ENCODE measurements at regions not wholly inside any gene's neighbourhood (a gene's known extent, or its start where the extent isn't known, plus 50 kb on each side); places are given as distances from the start of the nearest gene placed in this dataset.

DNA sequence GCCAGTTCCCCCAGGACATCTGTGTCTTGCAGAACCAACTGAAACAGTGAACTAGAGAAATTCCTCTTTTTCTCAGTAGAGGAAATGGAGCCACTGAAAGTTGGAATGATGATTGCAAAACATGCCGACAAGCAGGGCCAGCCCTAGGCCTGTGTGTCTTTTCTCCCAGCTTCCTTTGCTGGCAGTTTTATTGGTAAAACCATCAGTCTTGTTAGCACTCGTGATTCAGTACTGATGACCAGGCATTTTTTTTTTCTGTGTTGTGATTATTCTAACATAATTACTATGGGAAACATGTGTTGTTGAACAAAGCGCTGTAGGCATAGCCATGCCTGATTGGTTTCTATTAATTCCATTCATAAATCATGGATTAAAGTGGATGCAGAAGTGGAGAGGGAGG lies 620.7 kb downstream of the AACS start:
- peak; percentile 5 for DNase-seq

DNA sequence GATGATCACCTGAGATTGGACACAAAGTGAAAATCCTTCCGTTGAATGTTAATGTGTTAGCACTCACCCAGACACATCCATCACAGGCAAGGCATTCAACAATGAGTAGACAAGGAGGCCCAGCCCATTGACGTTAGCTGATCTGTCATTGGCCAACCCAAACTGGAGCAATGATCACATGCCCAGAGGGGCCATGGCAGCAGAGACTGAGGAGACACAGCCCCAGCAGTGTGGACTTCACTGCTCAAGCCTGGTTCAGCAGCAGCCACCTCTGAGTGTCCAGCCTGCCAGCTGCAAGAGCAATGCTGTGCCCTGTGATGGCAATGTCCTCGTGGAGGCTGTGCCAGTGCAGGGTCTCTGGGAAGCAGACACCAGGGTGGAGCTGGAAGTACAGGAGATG lies 622.2 kb downstream of the AACS start:
- no peak for DNase-seq

DNA sequence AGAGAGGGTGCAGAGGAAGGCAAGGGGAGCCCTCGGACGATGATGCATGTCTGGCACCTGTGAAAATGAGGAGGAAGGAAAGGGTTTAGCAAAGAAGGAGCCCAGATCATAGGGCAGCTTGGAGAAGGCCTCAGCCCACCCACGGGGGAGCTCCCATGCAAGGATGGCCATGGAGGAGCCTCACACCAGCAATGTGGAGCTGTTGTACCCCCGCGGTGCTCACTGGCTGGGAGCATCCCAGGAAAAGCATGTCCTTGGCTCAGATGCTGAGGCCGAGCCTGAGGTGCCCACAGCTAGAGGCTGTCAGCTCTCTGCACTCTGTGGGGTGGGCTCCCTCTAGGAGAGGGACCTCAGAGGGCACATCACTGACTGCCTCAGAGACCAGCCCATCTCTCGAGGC lies 622.6 kb downstream of the AACS start:
- no peak for DNase-seq

DNA sequence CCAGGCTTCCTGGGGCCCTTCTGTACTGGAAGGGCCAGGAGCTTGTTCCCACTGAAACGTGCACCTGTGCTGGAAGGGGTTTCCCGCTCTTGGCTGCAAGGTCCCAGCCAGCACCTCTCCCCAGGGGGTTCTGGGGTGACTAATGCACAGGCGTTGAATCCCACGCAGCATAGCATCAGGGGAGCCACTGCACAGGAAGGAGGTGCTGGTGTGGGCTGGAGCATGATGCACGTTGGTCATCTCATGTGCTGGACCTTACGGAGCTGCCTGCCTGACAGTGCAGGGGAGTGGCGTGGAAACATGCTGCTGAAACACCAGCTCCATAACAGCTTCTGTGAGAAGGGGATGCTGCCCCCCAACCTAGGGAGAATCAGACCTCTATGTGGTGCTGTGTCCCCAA lies 623.0 kb downstream of the AACS start:
- no peak for DNase-seq

DNA sequence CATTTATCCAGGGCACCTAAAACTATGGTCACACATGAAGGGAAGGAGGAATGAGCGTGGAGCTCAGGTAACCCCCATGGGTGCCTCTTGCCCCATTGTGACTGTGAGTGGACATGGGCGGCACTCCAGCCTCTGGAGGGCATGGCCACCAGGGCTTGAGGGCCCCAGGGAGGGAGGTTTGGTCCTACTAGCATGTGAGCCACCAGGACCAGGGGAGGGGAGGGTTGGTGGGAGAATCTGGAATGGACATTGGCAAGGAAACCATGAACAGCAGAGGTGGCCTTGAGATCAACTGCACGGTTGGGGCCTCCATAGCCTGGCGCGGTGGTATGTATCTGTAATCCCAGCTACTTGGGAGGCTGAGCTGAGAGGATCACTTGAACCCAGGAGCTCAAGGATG lies 623.6 kb downstream of the AACS start:
- DNase-seq, result no peak

DNA sequence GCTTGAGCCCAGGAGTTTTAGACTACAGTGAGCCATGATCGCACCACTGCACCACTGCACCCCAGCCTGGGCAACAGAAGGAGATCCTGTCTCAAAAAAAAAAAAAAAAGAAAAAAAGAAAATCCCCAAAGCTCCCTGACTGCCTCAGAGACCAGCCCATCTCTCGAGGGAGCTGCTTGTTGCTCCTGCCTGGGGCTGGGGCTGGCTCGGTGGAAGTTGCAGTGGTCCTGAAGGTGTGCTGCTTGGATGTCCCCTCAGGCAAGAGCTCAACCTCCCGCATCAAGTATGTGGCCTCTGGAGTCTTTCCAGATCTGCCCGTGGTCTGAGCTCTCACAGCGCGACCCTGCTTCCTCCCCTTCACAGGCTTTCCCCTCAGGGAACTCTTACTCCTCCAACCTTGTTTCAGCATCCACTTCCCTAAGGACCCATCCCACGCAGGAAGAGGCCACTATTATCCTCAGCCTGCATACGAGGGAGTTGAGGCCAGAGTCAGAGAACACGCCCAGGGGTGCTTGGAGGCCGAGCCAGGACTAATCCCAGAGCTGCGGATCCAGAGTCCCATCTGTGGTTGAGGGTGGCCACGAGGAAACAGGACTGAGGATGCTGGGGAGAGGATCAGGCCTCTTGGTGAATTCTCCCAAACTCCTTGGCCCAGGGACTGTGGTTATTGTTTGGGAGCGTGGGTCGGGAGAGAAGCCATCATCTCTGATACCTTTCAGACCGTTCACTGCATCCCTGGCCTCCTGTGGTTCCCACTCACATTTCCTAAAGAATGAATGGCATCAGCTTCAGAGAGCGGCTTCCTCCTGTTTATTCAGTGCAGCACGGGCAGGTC lies 624.6 kb downstream of the AACS start:
- DNase-seq, result no peak

DNA sequence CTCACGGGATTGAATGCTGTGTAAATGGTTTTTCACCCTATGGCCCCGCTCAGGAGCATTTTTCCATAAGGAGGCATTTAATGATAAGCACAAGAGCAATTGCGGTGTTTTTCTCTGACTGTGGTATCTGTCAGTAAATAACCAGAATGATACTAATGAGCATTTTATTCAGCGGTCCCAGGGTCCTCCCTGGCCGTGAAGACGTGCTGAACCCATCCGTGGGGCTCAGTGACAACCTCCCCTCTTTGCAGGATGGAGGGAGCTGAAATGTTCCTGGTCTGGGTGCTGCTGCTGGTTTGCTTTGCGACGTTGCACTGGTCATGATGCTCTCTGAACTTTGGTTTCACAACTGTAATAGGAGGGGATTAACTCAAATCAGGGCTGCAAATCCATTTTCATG lies 625.6 kb downstream of the AACS start:
- no peak for DNase-seq

DNA sequence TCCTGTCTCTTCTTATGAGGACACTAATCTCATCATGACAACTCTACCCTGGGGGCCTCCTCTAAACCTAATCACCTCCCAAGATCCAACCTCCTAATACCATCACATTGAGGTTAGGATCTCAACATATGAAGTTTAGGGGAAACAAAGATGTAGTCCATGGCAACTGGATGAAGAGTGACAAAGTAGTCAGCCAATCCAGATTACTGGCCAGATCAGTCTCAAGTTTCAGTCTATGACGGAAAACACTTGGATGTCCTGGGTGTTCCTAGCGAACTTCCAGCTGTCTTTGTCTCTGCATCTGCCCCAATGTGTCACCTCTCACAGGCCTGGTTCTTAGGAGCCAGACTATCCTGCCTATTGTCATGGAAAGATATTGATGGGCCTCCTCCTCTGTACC lies 630.8 kb downstream of the AACS start:
- no peak for DNase-seq

DNA sequence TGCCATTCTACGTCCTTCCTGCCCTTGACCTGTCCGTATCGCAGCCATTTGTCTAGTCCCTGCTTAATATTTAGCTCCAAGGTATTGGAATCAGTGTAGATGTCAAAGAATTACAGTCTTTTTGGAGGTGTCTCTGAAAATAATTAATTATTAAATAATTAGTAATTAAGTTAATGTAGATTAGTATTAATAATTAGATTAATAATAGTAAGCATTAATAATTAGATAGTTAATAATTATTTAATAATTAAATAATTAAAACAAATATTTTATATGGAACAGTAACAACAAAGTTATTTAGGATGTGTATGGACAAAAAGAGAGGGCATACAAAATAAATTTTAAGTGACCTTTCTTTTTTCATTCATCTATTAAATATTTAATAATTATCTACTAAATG lies 639.6 kb downstream of the AACS start:
- DNase-seq, result no peak

DNA sequence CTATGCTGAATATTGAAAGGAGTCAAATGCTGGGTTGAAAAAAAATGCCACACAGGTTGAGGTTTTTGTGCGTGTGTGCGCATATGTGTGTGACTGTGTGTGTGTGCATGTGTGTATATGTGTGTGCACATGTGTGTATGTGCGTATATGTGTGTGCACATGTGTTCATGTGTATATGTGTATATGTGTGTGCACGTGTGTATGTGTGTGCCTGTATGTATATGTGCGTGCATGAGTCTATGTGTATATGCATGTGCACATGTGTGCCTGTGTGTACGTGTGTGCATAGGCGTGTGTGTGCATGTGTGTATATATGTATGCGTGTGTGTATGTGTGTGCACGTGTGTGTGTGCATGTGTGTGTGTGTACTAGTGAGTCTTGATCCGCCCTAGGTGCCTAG lies 655.7 kb downstream of the AACS start:
- DNase-seq, result no peak

DNA sequence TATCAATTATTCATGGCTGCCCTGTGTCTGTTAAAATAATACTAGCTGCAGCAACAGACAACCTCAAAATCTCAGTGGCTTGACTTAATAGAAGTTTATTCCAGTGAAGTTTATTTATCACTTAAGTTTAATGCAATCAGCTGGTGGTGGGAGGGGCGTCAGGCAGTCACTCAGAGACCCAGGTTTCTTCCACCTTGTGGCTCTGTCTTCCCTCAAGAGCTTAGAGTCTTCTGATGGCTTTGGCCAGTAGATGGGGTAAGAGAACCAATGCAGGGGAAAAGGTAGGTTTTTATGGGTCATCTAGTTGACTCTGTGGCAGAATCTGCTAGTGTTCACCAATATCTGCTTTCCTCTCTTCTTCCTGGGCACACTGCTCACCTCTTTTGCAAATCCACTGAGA lies 668.9 kb downstream of the AACS start:
- DNase-seq, result peak; percentile 6

DNA sequence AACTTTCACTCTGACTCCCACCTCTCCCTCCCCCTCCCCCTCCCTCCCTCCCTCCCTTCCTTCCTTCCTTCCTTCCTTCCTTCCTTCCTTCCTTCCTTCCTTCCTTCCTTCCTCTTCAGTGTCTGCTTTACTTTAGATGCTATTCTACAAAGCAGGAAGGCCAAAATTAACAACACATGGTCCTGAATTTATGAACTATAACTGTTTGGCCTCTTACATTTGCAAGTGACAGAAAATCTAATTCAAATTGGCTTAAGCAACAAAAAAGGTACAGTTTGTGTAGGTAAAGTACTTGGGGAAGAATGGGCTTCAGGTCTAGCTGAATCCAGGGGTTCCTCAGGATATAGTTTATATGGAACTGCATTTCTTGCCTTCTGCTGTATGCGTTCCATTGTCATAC lies 673.0 kb downstream of the AACS start:
- DNase-seq, result no peak

DNA sequence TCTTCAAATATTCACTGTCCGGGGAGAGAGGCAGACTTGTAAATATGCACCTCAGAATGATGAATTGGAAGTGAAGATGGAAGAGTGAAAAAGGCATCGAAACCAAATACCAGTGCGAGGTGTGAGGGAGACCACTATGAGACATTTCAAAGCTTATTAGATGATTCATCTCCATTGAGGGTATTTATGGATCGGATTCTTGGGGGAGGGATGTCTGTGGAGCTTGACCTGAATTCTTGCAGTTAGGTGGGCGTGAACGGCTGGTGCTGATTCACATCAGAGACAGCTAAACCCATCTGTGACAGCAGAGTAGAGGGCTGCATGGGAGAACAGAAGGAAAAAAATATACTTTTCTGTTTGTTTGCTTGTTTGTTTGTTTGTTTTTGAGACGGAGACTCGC lies 677.2 kb downstream of the AACS start:
- DNase-seq, result no peak

DNA sequence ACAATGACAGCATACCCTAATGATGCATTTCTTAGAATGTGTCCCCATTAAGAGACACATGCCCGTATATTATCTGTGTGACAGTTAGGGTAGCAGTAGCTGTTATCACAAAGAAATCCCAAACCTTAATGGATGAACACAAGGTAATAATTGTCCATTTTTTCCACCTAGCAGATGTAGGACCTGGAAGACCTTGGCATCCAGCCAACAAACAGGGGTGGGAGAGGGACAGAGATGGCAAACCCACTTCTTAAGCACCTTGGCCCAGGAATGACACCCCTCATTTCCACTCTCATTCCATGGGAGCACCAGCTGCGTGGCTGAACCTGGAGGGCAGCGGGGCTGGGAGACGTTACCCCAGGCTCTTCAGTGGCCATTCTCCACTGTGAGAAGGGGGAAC lies 679.0 kb downstream of the AACS start:
- DNase-seq, result no peak

DNA sequence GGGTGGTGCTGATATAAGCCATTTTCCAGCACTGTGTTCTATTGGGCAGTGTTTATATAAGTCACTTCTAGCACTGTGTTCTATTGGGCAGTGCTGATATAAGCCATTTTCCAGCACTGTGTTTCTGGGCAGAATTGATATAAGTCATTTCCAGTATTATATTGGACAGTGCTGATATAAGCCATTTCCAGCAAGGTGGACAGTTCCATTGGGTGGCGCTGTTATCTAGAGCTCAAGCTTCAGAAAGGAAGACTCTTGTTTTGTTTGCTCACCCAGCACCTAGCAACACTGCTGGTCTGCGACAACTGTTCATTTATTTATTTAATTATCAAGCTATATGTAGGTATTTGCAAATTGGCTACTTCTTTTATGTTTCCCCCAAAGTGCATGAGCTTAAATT lies 690.3 kb downstream of the AACS start:
- no peak for DNase-seq

DNA sequence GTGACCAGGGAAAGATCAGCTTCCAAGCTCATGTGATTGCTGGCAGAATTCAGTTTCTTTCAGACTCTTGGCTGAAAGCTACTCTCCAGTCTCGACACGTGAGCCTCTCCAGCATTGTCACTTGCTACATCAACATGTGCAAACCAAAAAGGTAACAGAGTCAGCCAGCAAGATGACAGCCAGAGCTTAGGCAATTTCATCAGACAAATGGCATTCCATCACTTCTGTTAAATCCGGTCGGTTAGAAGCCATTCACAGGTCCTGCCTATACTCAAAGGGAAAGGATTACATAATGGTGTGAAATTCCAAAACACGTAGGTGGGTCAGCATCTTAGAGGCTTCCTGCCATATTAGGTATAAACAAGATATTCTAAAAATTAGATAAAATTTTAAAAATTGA lies 700.9 kb downstream of the AACS start:
- no peak for DNase-seq

DNA sequence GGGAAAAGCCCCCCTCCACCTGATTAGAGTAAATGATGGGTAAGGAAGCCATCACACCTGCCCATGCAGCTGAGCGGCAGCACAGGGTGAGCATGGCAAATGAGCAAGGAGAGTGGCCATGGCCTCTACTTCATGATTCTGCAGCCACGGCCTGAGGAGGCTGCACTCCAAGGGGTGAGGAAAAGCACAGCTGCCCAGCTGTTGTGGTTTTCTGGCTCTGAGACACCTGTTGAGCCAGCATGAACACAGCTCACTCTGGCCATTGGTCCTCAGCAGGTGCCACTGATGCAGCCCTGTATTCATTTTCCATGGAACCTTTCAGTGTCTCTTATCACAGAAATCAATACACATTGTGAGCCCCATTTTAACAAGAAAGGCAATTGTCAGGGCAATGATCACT lies 707.2 kb downstream of the AACS start:
- no peak for DNase-seq

DNA sequence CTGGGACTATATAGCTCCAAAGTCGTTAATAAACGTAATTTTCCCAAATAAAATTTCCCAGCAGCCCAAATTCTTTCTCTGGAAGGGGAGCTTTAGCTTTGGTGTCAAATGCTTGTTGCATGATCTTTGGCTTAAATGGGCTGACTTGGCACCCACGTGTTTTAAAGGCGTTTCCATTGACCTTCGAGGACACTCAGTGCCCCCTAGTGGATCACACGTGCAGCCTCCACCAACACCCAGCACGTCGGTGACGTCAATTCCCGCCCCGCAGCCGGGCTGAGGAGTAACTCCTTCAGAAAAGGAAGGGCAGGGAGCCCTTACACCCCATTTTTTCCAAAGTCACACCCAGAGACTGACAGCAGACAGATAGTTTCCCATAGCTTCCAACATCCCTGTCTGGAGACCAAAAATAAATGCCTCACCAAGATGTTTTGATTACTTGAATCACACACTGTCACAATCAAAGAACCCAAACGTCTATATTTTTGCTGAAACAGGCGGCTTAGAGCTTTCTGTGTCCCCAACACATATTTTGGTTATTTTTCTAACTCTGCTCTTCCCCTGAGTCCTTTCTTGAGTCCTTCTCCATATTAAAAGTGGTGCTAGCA lies 707.9 kb downstream of the AACS start:
- peak; percentile 83 for DNase-seq

DNA sequence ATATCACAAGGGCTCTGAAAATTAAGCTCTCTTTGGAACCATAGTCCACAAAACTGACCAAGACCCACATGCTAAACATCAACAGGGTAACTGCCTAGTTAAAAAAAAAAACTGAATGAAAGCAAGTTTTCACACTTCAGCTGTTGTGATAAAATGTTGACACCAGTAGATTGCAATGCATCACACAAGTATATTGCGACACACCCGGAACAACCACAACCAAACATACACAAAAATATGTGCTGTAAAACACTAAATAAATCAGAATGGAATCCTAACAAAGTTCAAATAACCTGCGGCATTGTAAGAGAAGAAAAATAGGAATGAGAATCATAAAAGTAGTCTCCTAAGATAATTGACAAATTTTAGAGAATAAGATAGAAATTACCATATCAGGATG lies 710.3 kb downstream of the AACS start:
- DNase-seq, result no peak

DNA sequence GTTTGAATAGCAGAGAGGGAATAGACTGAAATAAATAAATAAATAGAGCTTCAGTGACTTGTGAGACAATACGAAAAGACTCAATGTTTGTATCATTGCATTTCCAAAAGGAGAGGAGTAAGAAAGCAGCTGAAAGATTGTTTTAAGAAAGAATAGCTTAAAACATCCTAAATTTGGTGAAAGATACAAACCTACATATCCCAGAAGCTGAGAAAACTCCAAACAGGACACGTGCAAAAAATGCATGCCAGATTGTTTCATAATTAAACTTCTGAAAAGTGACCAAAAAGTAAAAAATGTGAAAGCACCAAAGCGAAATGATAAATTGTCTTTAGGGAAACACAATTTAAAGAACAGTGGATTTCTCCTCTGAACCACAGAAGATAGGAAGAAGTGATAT lies 711.0 kb downstream of the AACS start:
- DNase-seq, result no peak

DNA sequence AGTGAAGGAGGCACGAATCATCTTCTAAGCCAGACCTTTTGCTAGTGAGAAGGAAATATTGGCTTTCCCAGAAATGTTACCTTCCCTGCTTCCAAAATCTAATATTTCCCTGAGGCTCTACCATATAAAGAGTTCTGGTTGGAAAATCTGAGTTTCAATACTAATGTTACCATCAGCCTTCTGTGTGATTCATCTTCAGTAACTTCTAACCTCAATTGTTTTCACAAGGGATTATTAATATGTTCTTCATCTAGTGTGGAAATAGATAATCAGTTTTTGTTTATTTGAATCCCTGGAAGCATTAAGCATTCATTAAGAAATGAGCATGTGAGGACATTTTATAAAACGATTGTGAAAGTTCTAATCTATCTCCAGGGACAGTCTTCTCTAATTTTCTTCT lies 720.9 kb downstream of the AACS start:
- no peak for DNase-seq

DNA sequence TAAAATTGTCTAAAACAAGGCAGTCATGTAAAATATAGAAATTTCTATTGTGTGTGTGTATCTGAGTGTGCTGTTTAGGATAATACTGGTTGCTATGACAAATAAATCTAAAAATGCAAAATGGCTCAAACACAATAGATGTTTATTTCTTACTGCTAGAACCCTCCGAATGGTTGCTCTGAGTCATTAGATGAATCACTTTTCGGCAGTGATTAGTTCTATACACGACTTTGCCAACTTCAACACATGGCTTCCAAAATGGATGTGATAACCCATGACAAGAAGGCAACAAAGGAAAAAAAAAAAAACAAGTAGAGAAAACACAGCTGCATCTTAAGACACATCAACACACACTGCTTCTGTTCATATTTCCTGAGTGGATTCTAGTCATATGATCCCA lies 729.2 kb downstream of the AACS start:
- DNase-seq, result no peak

DNA sequence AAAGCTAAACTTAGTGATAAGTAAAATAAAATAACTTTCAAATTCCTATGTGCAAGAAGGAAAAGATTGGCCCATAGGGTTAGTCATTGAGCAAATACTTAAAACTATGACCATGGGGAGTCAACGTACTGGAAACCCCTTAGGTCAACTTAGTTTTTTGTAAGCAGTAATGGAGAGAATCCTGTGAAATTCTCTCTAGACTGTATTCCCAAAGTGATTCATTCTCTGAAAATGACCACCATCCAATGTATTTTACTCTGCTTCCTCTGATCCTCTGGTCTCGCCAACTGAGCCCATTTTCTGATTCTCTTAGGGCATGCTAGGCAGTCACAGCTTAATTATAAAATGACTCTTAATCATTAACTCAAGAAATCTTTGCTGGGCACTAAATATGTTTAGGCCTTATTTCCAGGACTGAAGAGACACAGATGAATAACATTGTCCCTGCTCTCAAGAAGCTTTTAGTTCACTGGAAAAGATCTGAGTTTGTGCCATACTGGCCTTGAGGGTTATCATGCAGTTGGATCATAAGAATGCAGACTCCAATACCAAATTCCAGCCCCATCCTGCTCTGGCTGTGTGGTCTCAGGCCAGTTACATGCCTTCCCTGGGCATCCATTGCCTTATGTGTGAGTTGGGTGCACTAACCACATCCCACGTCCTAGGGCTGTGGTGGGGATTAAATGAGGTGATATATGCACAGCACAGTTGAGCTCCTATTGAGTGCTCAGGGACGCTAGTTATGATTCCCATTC lies 732.4 kb downstream of the AACS start:
- no peak for DNase-seq

DNA sequence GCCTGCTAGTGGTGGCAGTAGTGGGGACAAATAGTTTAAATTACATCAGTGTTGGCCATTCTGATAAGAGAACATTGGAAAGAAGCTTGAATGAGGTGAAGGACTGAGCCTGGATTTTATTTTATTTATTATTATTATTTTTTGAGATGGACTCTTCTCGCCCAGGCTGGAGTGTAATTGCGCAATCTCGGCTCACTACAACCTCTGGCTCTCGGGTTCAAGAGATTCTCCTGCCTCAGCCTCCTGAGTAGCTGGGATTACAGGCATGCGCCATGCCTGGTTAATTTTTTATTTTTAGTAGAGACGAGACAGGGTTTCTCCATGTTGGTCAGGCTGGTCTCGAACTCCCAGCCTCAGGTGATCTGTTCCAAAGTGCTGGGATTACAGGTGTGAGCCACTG lies 739.4 kb downstream of the AACS start:
- DNase-seq, result no peak

All from hematopoietic multipotent progenitor cell treated with erythropoietin and hydrocortisone succinate and interleukin-3 and kit ligand, for 4 days (in vitro differentiated cells).